HEK293 (cell line): ENCODE measurements at regions not wholly inside any gene's neighbourhood (a gene's known extent, or its start where the extent isn't known, plus 50 kb on each side); places are given as distances from the start of the nearest gene placed in this dataset.

Source experiments
- CTCF ChIA-PET: fragments of 350-600 bp; formaldehyde crosslinking; extraction: SDS; loops from one replicate; lab custom pipeline; 2021; ENCODE audit warnings: antibody characterized with exemption; lab: Yijun Ruan, JAX
- POLR2A ChIA-PET: fragments of 300-600 bp; formaldehyde crosslinking; extraction: SDS; loops from one replicate; lab custom pipeline; 2020; ENCODE audit warnings: antibody characterized with exemption, inconsistent platforms; lab: Yijun Ruan, JAX
- H3K27ac ChIP-seq: fragments of 200-500 bp; sonication (Bioruptor generic); 2 replicates; pipeline ENCODE4 v1.5.1; 2014; ENCODE audit warnings: low read depth, low read length, control low read depth, inconsistent platforms; ENCODE audit errors: extremely low read depth
- H3K36me3 ChIP-seq, 2 experiments: fragments of 200-500 bp in 1 of 2; sonication (Bioruptor generic) in 1 of 2; 1 replicate in 1 of 2; 2 replicates in 1 of 2; pipeline ENCODE4 v1.5.1; 2014 to 2017; ENCODE audit warnings: inconsistent platforms in 2 of 2, low read length in 2 of 2; ENCODE audit not compliant: control insufficient read depth in 2 of 2, insufficient read depth in 1 of 2
- H3K4me1 ChIP-seq: fragments of 200-500 bp; sonication (Bioruptor generic); 2 replicates; pipeline ENCODE4 v1.5.1; 2014; ENCODE audit warnings: mild to moderate bottlenecking, low read length, inconsistent platforms; ENCODE audit not compliant: control insufficient read depth, insufficient read depth
- H3K4me3 ChIP-seq: 2 replicates; pipeline ENCODE4 v1.5.1; 2011; ENCODE audit warnings: low read depth, mild to moderate bottlenecking, control low read depth, low read length, moderate library complexity
- H3K9me3 ChIP-seq: fragments of 200-500 bp; sonication (Bioruptor generic); 2 replicates; pipeline ENCODE4 v1.5.1; 2014; ENCODE audit warnings: low read depth, low read length, inconsistent platforms; ENCODE audit not compliant: control insufficient read depth, insufficient read depth
- GLIS2 ChIP-seq: fragments of 450-650 bp; formaldehyde crosslinking; IDR thresholded peaks from 2 replicates; pipeline ENCODE4 v1.5.1; 2016; ENCODE audit warnings: missing biosample characterization, missing genetic modification characterization
- INSM2 ChIP-seq: fragments of 450-650 bp; formaldehyde crosslinking; IDR thresholded peaks from 2 replicates; pipeline ENCODE4 v1.5.1; 2016; ENCODE audit warnings: missing biosample characterization, missing genetic modification characterization
- REST ChIP-seq: fragments of 450-650 bp; formaldehyde crosslinking; IDR thresholded peaks from 2 replicates; pipeline ENCODE4 v1.5.1; 2016; ENCODE audit warnings: missing biosample characterization, missing genetic modification characterization
- SP3 ChIP-seq: fragments of 450-650 bp; formaldehyde crosslinking; IDR thresholded peaks from 2 replicates; pipeline ENCODE4 v1.5.1; 2016; ENCODE audit warnings: missing biosample characterization, missing genetic modification characterization
- ZBTB6 ChIP-seq: fragments of 450-650 bp; formaldehyde crosslinking; IDR thresholded peaks from 2 replicates; pipeline ENCODE4 v1.5.1; 2017; ENCODE audit warnings: missing biosample characterization, missing genetic modification characterization
- ZBTB7A ChIP-seq: fragments of 450-650 bp; formaldehyde crosslinking; IDR thresholded peaks from 2 replicates; pipeline ENCODE4 v1.5.1; 2016; ENCODE audit warnings: low read depth, missing biosample characterization, missing genetic modification characterization
- ZNF324 ChIP-seq: fragments of 450-650 bp; formaldehyde crosslinking; IDR thresholded peaks from 2 replicates; pipeline ENCODE4 v1.5.1; 2016; ENCODE audit warnings: missing biosample characterization, missing genetic modification characterization
- ZNF518A ChIP-seq: fragments of 450-650 bp; formaldehyde crosslinking; conservative IDR thresholded peaks from 2 replicates; pipeline ENCODE4 v1.5.1; 2016; ENCODE audit warnings: low read depth, missing biosample characterization, missing genetic modification characterization
- ZNF623 ChIP-seq: fragments of 450-650 bp; formaldehyde crosslinking; IDR thresholded peaks from 2 replicates; pipeline ENCODE4 v1.5.1; 2016; ENCODE audit warnings: missing biosample characterization, missing genetic modification characterization
- ZSCAN5A ChIP-seq: fragments of 450-650 bp; formaldehyde crosslinking; IDR thresholded peaks from 2 replicates; pipeline ENCODE4 v1.5.1; 2016; ENCODE audit warnings: missing biosample characterization, missing genetic modification characterization

- ChIA-PET CTCF (interaction anchor here (2.4 kb wide), 1 partner anchor 111 kb away, joined by 10 read pairs; no protein-coding TSS in a partner anchor), POLR2A (no interaction called here)
- no peaks in the 10 kb centered on the region for H3K9me3 ChIP-seq
- peaks cover 13% of the 10 kb centered on the region; the same call in 1 of the 2 replicates for H3K4me1 ChIP-seq
- H3K27ac ChIP-seq, result no peak overlapping the region
- TF ChIP-seq SP3 (tag by site-specific recombination), result no peak
- TF ChIP-seq ZSCAN5A, result no peak
- no peak for TF ChIP-seq GLIS2 (tag by site-specific recombination)
- TF ChIP-seq REST, result no peak
- no peak for TF ChIP-seq ZNF324 (tag by site-specific recombination)
- TF ChIP-seq ZBTB7A (tag by site-specific recombination), result no peak
- H3K4me3 ChIP-seq, result no peak overlapping the region
- H3K36me3 ChIP-seq, result peaks cover 0 to 5% of the 10 kb centered on the region in 2 experiments; a peak in 2 of 3 replicates
Observed at GRCh38 chr7:22944510-22944909, 69.4 kb downstream of the HYCC1 start.

- CTCF ChIA-PET, result interaction anchor here (2.4 kb wide), 1 partner anchor 111 kb away, joined by 10 read pairs; no protein-coding TSS in a partner anchor
- TF ChIP-seq ZNF623, result no peak
- no peak for TF ChIP-seq INSM2 (tag by site-specific recombination)
- no peak for TF ChIP-seq ZNF518A (tag by site-specific recombination)
- TF ChIP-seq REST, result peak; percentile 79
- no peak for TF ChIP-seq ZBTB6 (tag by site-specific recombination)
- no peaks in the 10 kb centered on the region for H3K9me3 ChIP-seq
- no peak overlapping the region for H3K27ac ChIP-seq
- no peak overlapping the region for H3K4me3 ChIP-seq
- peaks cover 9% of the 10 kb centered on the region; the same call in 1 of the 2 replicates for H3K4me1 ChIP-seq
- peaks cover 0 to 5% of the 10 kb centered on the region in 2 experiments; a peak in 2 of 3 replicates for H3K36me3 ChIP-seq
- POLR2A ChIA-PET, result no interaction called here
Observed at GRCh38 chr7:22944022-22944421, 69.9 kb downstream of the HYCC1 start.
